Mesendoderm (in vitro differentiated cells): ENCODE measurements at regions not wholly inside any gene's neighbourhood (a gene's known extent, or its start where the extent isn't known, plus 50 kb on each side); places are given as distances from the start of the nearest gene placed in this dataset.

Experiments
- DNase-seq: peaks from one replicate; pipeline ENCODE4 v3.0.0; 2013
- H2AK5ac ChIP-seq: 2 replicates; pipeline ENCODE4 v1.6.1; 2013; ENCODE audit warnings: low read length, inconsistent platforms
- H2BK120ac ChIP-seq: 2 replicates; pipeline ENCODE4 v1.6.1; 2013; ENCODE audit warnings: low read depth, mild to moderate bottlenecking, low read length, moderate library complexity, mixed read lengths
- H2BK15ac ChIP-seq: replicated peaks from 2 replicates; pipeline ENCODE4 v1.6.1; 2013; ENCODE audit warnings: low read depth, mild to moderate bottlenecking, moderate library complexity
- H2BK5ac ChIP-seq: 2 replicates; pipeline ENCODE4 v1.6.1; 2013; ENCODE audit warnings: low read length, inconsistent platforms
- H3K18ac ChIP-seq: 2 replicates; pipeline ENCODE4 v1.6.1; 2013; ENCODE audit warnings: mild to moderate bottlenecking, low read length, mixed read lengths
- H3K23ac ChIP-seq: one replicate; pipeline ENCODE4 v1.6.1; 2013; ENCODE audit warnings: low read length
- H3K27ac ChIP-seq: 2 replicates; pipeline ENCODE4 v1.5.1; 2013; ENCODE audit warnings: low read depth, mild to moderate bottlenecking, inconsistent platforms, low read length, moderate library complexity
- H3K27me3 ChIP-seq: 2 replicates; pipeline ENCODE4 v1.6.1; 2013; ENCODE audit warnings: low read length, control low read depth, mild to moderate bottlenecking, inconsistent platforms; ENCODE audit not compliant: insufficient read depth, poor library complexity
- H3K36me3 ChIP-seq: 2 replicates; pipeline ENCODE4 v1.6.1; 2013; ENCODE audit warnings: low read length, inconsistent platforms; ENCODE audit not compliant: control insufficient read depth, insufficient read depth
- H3K4ac ChIP-seq: one replicate; pipeline ENCODE4 v1.6.1; 2013; ENCODE audit warnings: low read depth, mild to moderate bottlenecking, low read length, moderate library complexity
- H3K4me1 ChIP-seq: 2 replicates; pipeline ENCODE4 v1.6.1; 2013; ENCODE audit warnings: low read depth, low read length, inconsistent platforms; ENCODE audit not compliant: control insufficient read depth
- H3K4me2 ChIP-seq: 2 replicates; pipeline ENCODE4 v1.6.1; 2013; ENCODE audit warnings: low read length
- H3K4me3 ChIP-seq: 2 replicates; pipeline ENCODE4 v1.5.1; 2013; ENCODE audit warnings: mild to moderate bottlenecking, low read length
- H3K56ac ChIP-seq: one replicate; pipeline ENCODE4 v1.6.1; 2013; ENCODE audit warnings: low read length
- H3K79me1 ChIP-seq: 2 replicates; pipeline ENCODE4 v1.6.1; 2013; ENCODE audit warnings: low read length, inconsistent platforms
- H3K79me2 ChIP-seq: 2 replicates; pipeline ENCODE4 v1.6.1; 2013; ENCODE audit warnings: mild to moderate bottlenecking, low read length; ENCODE audit not compliant: control insufficient read depth, insufficient read depth
- H3K9ac ChIP-seq: 2 replicates; pipeline ENCODE4 v1.6.1; 2013; ENCODE audit warnings: low read length, inconsistent platforms
- H4K5ac ChIP-seq: one replicate; pipeline ENCODE4 v1.6.1; 2013; ENCODE audit warnings: low read length
- H4K8ac ChIP-seq: one replicate; pipeline ENCODE4 v1.6.1; 2013; ENCODE audit warnings: low read depth, mild to moderate bottlenecking, control low read depth, low read length, moderate library complexity
- WGBS: extraction: QIAGEN DNeasy Blood & Tissue Kit; methylation state at CpG from one replicate; pipeline ENCODE4 v1.1.7; 2013; ENCODE audit warnings: low lambda C conversion rate, missing lambda C conversion rate; ENCODE audit not compliant: insufficient coverage; ENCODE audit errors: extremely low coverage; 5-methylcytosine and 5-hydroxymethylcytosine counted together

GRCh38 chr4:33883111-33883510 lies 2361.2 kb downstream of the ARAP2 start:
- no peak overlapping the region for H2BK120ac ChIP-seq
- H3K9ac ChIP-seq, result no peak overlapping the region
- no peak overlapping the region for H3K56ac ChIP-seq
- H3K18ac ChIP-seq, result no peak overlapping the region
- no peak overlapping the region for H3K4me2 ChIP-seq
- H3K4me3 ChIP-seq, result no peak overlapping the region
- no peak overlapping the region for H3K27ac ChIP-seq
- H3K79me1 ChIP-seq, result no peaks in the 10 kb centered on the region
- H3K36me3 ChIP-seq, result no peaks in the 10 kb centered on the region
- no peak overlapping the region for H4K8ac ChIP-seq
- no peaks in the 10 kb centered on the region for H3K4me1 ChIP-seq
- H2AK5ac ChIP-seq, result no peak overlapping the region
- H3K27me3 ChIP-seq, result no peaks in the 10 kb centered on the region
- no peak overlapping the region for H2BK15ac ChIP-seq
- H3K4ac ChIP-seq, result no peak overlapping the region
- no peak overlapping the region for H4K5ac ChIP-seq
- no peak for DNase-seq
- no peak overlapping the region for H3K23ac ChIP-seq
- H3K79me2 ChIP-seq, result no peaks in the 10 kb centered on the region
- no peak overlapping the region for H2BK5ac ChIP-seq

GRCh38 chr4:33886356-33886755 lies 2358.0 kb downstream of the ARAP2 start:
- Histone ChIP-seq H4K8ac (no peak overlapping the region), H3K79me1 (no peaks in the 10 kb centered on the region), H3K27me3 (no peaks in the 10 kb centered on the region), H3K23ac (no peak overlapping the region), H2BK5ac (no peak overlapping the region), H3K4me1 (no peaks in the 10 kb centered on the region), H2BK15ac (no peak overlapping the region), H3K56ac (no peak overlapping the region), H3K9ac (no peak overlapping the region), H2AK5ac (no peak overlapping the region), H3K79me2 (no peaks in the 10 kb centered on the region), H3K4ac (no peak overlapping the region), H4K5ac (no peak overlapping the region), H3K4me2 (no peak overlapping the region), H3K36me3 (no peaks in the 10 kb centered on the region), H3K27ac (no peak overlapping the region), H2BK120ac (no peak overlapping the region), H3K4me3 (no peak overlapping the region), H3K18ac (no peak overlapping the region)
- no peak for DNase-seq
- no CpG with 5 or more reads among the region's 8 CpGs for WGBS

GRCh38 chr4:33890841-33891240 lies 2353.5 kb downstream of the ARAP2 start:
- no peak overlapping the region for H3K9ac ChIP-seq
- WGBS, result no CpG with 5 or more reads among the region's 3 CpGs

GRCh38 chr4:33911959-33912358 lies 2332.4 kb downstream of the ARAP2 start:
- WGBS, result no CpG with 5 or more reads among the region's 1 CpG

More at GRCh38 chr4:33890841-33891240, 2353.5 kb downstream of the ARAP2 start:
- H3K4me2 ChIP-seq, result no peak overlapping the region
- H3K79me2 ChIP-seq, result no peaks in the 10 kb centered on the region
- no peak overlapping the region for H3K18ac ChIP-seq
- H3K56ac ChIP-seq, result no peak overlapping the region
- no peak for DNase-seq
- no peaks in the 10 kb centered on the region for H3K4me1 ChIP-seq
- H3K4me3 ChIP-seq, result no peak overlapping the region
- no peak overlapping the region for H4K5ac ChIP-seq
- H2BK15ac ChIP-seq, result no peak overlapping the region
- no peaks in the 10 kb centered on the region for H3K27me3 ChIP-seq
- no peak overlapping the region for H3K23ac ChIP-seq
- no peak overlapping the region for H2BK5ac ChIP-seq
- H3K4ac ChIP-seq, result no peak overlapping the region
- H3K36me3 ChIP-seq, result no peaks in the 10 kb centered on the region
- H2AK5ac ChIP-seq, result no peak overlapping the region
- no peak overlapping the region for H2BK120ac ChIP-seq
- no peaks in the 10 kb centered on the region for H3K79me1 ChIP-seq
- no peak overlapping the region for H4K8ac ChIP-seq
- H3K27ac ChIP-seq, result no peak overlapping the region

GRCh38 chr4:33914386-33914785 lies 2329.9 kb downstream of the ARAP2 start:
- Histone ChIP-seq H2BK15ac (no peak overlapping the region), H4K8ac (no peak overlapping the region), H2BK120ac (no peak overlapping the region), H3K56ac (no peak overlapping the region), H3K4me1 (no peaks in the 10 kb centered on the region), H3K27me3 (no peaks in the 10 kb centered on the region), H2BK5ac (no peak overlapping the region), H3K4ac (no peak overlapping the region), H3K79me1 (no peaks in the 10 kb centered on the region), H3K4me3 (no peak overlapping the region), H3K4me2 (no peak overlapping the region), H3K18ac (no peak overlapping the region), H3K9ac (no peak overlapping the region), H3K23ac (no peak overlapping the region), H4K5ac (no peak overlapping the region), H2AK5ac (no peak overlapping the region), H3K79me2 (no peaks in the 10 kb centered on the region), H3K36me3 (no peaks in the 10 kb centered on the region), H3K27ac (no peak overlapping the region)
- peak; percentile 19 for DNase-seq
- no CpG with 5 or more reads among the region's 2 CpGs for WGBS

More at GRCh38 chr4:33911959-33912358, 2332.4 kb downstream of the ARAP2 start:
- Histone ChIP-seq H3K27me3 (no peaks in the 10 kb centered on the region), H3K4ac (no peak overlapping the region), H3K36me3 (no peaks in the 10 kb centered on the region), H3K4me1 (no peaks in the 10 kb centered on the region), H3K4me3 (no peak overlapping the region), H3K4me2 (no peak overlapping the region), H3K27ac (no peak overlapping the region), H2AK5ac (no peak overlapping the region), H3K23ac (no peak overlapping the region), H4K8ac (no peak overlapping the region), H2BK15ac (no peak overlapping the region), H3K9ac (no peak overlapping the region), H3K79me2 (no peaks in the 10 kb centered on the region), H3K18ac (no peak overlapping the region), H2BK120ac (no peak overlapping the region), H3K79me1 (no peaks in the 10 kb centered on the region), H3K56ac (no peak overlapping the region), H4K5ac (no peak overlapping the region), H2BK5ac (no peak overlapping the region)
- DNase-seq, result no peak

GRCh38 chr4:33923469-33923868 lies 2320.8 kb downstream of the ARAP2 start:
- no peak overlapping the region for H3K9ac ChIP-seq

More at GRCh38 chr4:33923469-33923868, 2320.8 kb downstream of the ARAP2 start:
- no peak overlapping the region for H2BK120ac ChIP-seq
- no peak overlapping the region for H4K5ac ChIP-seq
- no peak overlapping the region for H3K4ac ChIP-seq
- no peak overlapping the region for H3K23ac ChIP-seq
- no CpG with 5 or more reads among the region's 1 CpG for WGBS
- H3K27ac ChIP-seq, result no peak overlapping the region
- H3K79me1 ChIP-seq, result no peaks in the 10 kb centered on the region
- H3K27me3 ChIP-seq, result no peaks in the 10 kb centered on the region
- no peaks in the 10 kb centered on the region for H3K4me1 ChIP-seq
- no peaks in the 10 kb centered on the region for H3K79me2 ChIP-seq
- no peak overlapping the region for H3K56ac ChIP-seq
- no peaks in the 10 kb centered on the region for H3K36me3 ChIP-seq
- no peak overlapping the region for H3K4me2 ChIP-seq
- no peak overlapping the region for H2AK5ac ChIP-seq
- H3K4me3 ChIP-seq, result no peak overlapping the region
- no peak for DNase-seq
- no peak overlapping the region for H2BK5ac ChIP-seq
- H4K8ac ChIP-seq, result no peak overlapping the region
- no peak overlapping the region for H2BK15ac ChIP-seq
- no peak overlapping the region for H3K18ac ChIP-seq
